HG03039 (cell line): ENCODE measurements at regions not wholly inside any gene's neighbourhood (a gene's known extent, or its start where the extent isn't known, plus 50 kb on each side); places are given as distances from the start of the nearest gene placed in this dataset.
"Not testable (repeated sequence)": the region's sequence is repeated elsewhere in the genome, so short reads cannot be mapped to it uniquely, and the experiment has no call there.

Source experiments
- ATAC-seq: cut with Tn5 transposase; IDR thresholded peaks from one replicate; pipeline ENCODE4 v1.9.1; 2021; ENCODE audit warnings: mild to moderate bottlenecking, moderate library complexity; ENCODE audit not compliant: unreplicated experiment

DNA sequence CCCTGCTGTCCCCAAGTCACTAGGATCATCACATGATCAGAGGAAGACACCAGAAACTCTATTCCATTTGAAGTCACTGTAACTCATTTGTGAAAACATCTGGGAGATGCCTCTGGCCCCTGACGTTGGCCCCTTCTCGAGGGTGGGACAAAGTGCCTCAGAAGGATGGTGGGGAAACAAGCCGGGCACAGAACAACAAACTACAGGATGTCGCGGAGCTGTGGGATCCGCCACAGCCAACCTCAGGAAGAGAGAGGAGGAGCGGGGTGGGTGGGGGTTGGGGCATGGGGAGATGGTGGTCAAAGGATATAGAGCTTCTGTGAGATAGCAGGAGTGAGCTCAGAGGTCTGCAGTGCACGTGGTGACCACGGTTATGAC lies 265.6 kb upstream of the TCERG1L start:
- ATAC-seq = no peak

DNA sequence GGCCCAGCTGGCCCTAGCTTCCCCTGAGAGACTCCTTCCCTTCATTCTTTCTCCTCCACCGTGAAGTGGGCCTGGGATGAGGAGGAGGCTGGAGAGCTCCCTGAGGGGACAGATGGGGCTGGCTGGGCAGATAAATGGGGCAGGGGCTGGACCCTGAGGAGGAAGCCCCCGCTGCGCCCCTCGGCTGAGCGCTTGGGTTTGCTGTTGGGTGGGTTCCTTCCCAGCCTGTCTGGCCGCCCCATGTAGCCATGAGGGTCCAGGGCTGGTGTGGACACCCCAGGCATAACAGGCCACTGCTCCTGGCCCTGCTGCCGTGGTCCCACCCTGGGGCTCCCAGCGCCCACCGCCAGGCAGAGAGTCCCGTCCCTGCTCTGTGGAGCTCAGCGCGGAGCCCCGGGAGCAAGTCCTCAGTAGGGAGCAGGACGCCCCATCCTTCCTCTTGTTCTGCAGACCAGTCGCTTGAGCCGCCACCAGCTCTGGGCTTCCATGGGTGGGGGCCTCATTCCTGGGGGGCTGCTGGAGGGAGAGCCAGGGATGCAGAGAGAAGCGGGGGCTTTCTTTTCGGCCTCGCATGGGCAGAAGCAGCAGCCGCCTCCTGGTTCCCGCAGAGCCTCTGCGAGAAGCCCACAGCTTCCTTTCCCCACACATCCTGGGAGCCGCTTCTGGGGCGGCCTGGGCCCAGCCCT lies 266.4 kb upstream of the TCERG1L start:
- no peak for ATAC-seq

DNA sequence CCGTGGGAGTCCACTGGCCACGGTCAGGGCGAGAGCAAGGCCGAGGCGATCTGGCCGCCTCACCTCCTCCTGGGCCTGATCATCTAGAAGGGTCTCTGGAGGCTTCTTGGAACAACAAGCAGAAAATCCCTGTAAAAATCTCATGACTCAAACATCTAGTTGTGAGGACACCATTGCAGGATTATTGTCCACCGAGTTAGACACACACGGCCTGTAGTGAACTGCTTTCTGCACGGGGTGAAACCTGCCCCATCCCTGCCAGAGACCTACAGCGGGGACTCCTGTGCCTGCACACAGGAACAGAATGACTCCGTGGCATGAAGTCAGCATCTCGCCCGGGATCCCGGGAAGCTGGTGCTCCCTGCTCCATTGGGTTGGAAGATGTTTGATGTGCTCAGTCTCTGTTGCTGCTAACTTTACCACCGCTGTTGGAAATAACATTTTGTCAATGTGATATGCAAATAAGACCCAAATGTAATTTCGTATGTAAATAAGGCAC lies 267.0 kb upstream of the TCERG1L start:
- no peak for ATAC-seq

DNA sequence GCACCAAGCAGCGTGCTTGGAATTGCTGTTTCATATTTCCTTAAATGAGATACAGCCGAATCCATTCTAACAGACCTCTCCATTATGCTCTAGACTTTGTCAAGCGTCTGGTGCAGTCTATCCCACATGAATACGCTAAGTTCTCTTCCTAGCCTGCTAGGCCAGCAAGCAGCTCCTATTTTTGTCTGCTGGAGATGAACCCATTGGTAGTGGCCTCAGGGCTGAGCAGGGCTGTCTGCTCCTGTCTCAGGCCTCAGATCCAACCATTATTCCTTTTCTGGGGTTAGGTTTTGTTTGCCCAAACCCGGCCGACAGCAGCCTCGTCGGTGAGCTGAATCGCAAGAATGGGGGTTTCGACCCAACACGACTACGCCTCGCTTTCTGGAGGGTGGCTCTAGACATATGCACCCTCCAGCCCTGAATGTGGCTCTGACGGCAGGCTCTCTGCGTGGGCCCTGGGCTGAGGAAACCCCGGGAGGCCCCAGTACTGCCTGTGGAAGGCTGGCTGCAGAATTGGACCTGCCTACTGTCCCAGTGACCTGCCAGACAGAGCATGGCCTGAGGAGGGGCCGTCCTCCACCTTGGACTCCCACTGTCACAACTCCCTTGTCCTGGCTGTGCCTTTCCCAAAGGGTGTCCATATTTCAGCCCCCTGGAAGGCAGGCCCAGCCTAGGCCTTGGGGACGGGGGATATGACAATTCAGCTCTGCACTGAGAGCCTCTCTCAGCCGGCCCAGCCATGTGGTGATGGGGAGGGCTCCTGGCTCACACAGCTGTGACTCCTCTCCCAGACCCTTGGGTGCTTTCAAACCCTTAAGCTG lies 267.9 kb upstream of the TCERG1L start:
- no peak for ATAC-seq

DNA sequence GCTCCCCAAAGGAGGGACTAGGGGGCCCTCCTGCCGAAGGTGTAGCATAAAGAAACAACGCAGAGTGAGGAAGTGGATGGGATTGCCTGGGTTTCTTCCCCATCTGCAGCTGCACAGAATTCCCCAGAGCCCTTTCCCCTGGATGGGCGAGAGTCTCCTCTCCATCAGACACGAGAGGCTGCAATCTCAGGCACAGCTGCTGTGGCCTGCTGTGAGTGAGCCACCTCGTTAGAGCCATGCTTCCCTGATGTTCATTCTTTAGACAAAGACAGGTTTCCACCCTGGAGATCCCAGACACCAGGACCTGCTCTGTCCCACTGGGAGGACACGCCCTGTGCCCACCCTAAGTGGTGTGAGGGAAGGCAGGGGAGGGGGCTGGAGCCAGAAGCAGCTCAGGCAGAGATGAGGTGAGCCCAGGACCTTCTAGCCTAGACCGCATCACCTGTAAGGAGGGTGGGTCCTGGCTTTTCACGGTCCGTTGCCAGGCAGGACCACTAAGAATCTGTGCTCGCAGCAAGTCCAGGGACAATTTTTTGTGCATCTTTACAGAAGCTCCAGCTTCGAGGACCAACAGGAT lies 268.6 kb upstream of the TCERG1L start:
- no peak for ATAC-seq

GRCh38 chr10:131580674-131581073 lies 269.2 kb upstream of the TCERG1L start:
- ATAC-seq = no peak

- ATAC-seq = not testable (repeated sequence)
These were observed 270.0 kb upstream of the TCERG1L start for GRCh38 chr10:131581547-131581946.

- no peak for ATAC-seq
These were observed 272.8 kb upstream of the TCERG1L start for GRCh38 chr10:131584287-131584686.

GRCh38 chr10:131585761-131586160 lies 274.2 kb upstream of the TCERG1L start:
- no peak for ATAC-seq

DNA sequence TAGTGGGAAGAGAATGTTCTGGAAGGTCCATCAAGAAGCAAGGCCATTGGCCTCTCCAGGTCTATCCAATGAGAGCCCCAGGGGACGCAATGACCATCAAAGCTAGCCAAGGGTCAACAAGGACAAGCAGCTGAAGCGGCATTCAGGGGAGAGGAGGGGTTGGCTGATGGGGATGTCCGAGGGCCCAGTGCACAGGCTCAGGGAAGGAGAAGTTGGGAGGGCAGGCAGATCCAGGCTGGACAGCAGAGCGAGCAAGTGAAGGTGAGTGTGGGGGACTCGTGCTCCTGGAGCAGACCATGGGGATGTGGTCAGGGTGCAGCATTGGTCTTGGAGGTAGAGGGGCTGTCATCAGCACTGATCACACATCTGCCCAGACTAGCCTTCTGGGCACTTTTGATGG lies 275.4 kb upstream of the TCERG1L start:
- no peak for ATAC-seq

- ATAC-seq = no peak
These were observed 276.6 kb upstream of the TCERG1L start for GRCh38 chr10:131587976-131588680.

GRCh38 chr10:131588704-131589220 lies 277.2 kb upstream of the TCERG1L start:
- ATAC-seq = no peak

DNA sequence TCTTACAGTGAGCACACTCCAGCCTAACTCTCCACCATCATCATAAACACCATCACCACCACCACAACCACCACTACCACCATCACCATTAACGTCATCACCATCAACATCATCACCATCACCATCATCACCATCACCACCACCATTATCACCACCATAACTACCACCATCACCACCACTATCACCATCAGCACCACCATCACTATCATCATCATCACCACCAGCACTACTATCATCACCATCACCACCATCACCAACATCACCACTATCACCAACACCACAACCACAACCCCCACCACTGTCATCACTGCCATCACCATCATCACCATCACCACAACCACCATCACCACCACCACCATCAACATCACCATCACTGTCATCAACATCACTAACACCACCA lies 279.0 kb upstream of the TCERG1L start:
- no peak for ATAC-seq

GRCh38 chr10:131591936-131592335 lies 280.4 kb upstream of the TCERG1L start:
- ATAC-seq = no peak

DNA sequence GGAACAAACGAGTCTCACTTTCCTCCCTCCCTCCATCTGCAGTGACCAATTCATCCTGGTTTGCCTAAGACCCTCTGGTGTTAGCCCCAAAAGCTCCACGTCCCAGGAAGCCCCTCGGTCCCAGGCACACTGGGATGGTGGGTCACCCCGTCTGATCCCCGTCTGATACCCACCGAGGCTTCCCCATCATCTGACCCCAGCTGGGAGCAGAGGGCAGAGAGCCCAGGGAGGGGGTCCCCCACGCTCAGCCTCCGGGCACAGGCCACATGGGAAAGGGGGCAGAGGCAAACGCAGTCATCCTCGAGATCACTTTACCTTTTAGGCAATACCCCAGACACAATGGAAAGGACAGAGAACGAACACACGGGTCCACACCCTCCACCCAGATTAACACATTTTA lies 291.6 kb upstream of the PPP2R2D start:
- ATAC-seq = no peak

DNA sequence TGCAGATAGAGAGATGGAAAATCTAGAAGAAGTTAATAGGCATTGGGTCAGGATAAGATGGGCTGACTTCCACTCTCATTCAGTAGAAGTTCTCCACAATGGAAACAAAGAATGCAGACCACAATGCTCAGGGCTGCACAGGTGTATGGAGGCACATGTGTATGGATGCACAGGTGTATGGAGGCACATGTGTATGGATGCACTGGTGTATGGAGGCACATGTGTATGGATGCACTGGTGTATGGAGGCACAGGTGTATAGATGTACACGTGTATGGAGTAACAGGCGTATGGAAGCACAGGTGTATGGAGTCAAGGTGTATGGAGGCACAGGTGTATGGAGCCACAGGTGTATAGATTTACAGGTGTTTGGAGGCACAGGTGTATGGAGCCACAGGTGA lies 285.7 kb upstream of the PPP2R2D start:
- no peak for ATAC-seq

DNA sequence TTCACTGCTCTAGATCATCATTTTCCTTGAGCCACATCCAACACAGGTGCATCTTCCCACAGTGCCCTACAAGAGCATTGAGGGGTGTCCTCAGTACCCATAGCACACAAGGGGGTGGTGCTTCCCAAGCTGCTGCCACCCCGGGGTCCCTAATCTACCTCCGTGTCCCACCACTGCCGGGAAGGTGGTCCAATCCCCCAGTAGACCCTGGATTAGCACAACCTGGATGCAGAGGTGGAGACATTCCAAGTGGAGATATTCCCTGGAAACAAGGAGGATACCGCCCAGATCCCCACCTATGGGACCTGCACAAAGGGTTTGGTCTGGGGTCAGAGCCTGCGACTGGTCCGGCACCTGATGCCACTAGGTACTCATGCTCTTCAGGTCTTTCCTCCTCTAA lies 284.8 kb upstream of the PPP2R2D start:
- ATAC-seq = no peak

DNA sequence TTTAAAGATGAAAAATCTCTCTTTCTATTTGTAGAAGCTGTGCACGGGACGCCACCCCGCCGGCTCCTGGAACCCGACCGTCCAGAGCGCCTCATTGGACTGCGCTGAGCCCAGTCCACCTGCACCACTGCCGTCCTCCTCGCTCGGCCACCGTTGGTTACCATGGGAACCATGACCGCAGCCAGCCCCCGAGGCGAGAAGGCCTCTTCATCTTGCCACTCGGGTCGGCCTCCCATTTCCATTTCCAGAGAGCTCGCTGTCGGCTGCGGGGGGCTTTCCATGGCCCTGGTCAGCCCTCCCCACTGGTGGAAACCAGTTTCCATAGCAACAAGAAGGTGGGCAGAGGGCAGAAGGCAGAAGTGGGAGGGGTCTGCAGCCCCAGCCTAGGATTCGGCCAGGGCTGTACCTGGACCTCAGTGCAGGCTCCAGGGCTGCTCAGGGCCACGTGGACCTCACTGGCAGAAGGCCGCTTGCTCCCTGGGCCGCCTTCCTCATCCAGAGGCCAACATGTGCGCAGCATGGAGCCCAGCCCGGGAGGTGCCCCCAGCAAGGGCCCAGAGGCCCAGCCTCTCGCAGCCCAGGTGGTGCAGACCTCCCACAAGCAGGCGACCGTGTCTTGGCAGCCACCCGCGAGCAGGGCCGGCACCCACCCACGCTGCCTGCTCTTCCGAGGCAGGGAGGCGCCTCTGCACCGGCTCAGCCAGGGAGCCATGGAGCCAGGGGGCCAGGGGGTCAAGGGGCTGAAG lies 283.5 kb upstream of the PPP2R2D start:
- ATAC-seq = no peak

DNA sequence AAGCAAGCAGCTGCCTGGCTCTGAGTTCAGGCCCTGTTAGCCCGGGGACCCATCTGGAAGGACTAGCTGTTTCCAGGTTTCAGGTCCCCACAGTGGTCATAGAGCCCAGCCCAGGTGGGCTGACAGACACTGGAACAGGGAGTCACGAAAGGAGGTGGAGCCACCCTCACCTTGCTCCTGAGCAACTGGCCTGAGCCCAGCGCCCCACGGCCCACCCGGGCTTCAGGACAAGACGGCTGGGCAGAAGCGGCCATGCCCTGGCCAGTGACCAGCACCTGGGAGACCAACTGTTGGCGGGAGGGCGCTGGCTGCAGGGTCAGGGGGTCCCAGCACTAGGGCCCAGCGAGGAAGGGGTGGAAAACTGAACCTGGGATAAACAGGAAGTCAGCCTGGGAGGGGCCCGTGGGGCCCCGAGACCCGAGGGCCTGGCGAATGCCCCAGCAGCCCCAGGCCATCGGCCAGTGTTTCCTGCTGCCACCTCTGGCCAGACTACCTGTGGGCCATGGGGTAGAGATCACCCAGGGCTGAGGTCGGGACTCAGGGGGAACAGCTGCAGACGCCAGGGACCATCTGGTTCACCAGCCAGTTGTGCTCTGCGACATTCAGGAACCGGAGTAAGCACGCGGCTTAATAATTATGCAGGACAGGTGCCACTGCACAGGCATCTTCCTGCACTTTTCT lies 282.1 kb upstream of the PPP2R2D start:
- ATAC-seq = no peak

DNA sequence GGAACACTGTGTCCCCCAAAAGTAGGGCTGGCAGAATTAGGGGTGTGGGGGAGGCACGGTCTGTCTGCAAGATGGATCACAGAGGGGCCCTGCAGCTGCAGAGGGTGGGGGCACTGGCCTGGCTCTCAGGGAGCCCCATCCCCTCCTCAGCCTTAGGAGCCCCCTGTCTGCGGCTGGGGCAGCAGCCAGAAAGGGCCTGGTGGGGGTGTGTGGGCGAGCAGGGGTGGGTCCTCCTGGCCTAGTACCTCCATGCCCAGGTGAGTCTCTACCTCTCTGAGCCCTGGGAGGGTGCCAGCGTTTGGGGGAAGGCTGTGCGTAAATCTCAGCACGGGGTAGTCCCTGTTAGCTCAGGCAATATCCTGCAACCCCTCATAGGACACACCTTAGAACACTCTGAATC lies 280.5 kb upstream of the PPP2R2D start:
- no peak for ATAC-seq
